Transverse colon (tissue), 4 donors: ENCODE measurements at regions not wholly inside any gene's neighbourhood (a gene's known extent, or its start where the extent isn't known, plus 50 kb on each side); places are given as distances from the start of the nearest gene placed in this dataset.
A peak's percentile ranks its signal among the peaks of the same experiment; 100 is the strongest.
"Not testable (repeated sequence)": the region's sequence is repeated elsewhere in the genome, so short reads cannot be mapped to it uniquely, and the experiment has no call there.

Experiments
- DNase-seq: peaks from one replicate; pipeline ENCODE4 v3.0.0-alpha.2; 2019
- H3K27ac ChIP-seq, 4 donors: fragments of 200-600 bp; sonication (generic); 2 replicates each; pipeline ENCODE4 v1.5.1; 2016 to 2018; ENCODE audit warnings: inconsistent platforms in 4 of 4
- H3K27me3 ChIP-seq: fragments of 200-600 bp; sonication (generic); 2 replicates; pipeline ENCODE4 v1.5.1; 2017; ENCODE audit warnings: inconsistent platforms
- H3K36me3 ChIP-seq, 4 donors: fragments of 200-600 bp; sonication (generic); 2 replicates each; pipeline ENCODE4 v1.5.1; 2017 to 2019; ENCODE audit warnings: inconsistent platforms in 4 of 4
- H3K4me1 ChIP-seq, 4 donors: fragments of 200-600 bp; sonication (generic); 2 replicates each; pipeline ENCODE4 v1.5.1; 2017 to 2020; ENCODE audit warnings: inconsistent platforms in 4 of 4
- H3K4me3 ChIP-seq, 4 donors: fragments of 200-600 bp; sonication (generic); 1 replicate in 1 of 4; 2 replicates in 3 of 4; pipeline versions ENCODE4 v1.5.1 to v1.6.1; 2017 to 2019; ENCODE audit warnings: inconsistent platforms in 4 of 4
- H3K9me3 ChIP-seq, 2 donors: fragments of 200-600 bp; sonication (generic); 2 replicates each; pipeline ENCODE4 v1.5.1; 2017 to 2019; ENCODE audit warnings: inconsistent platforms in 2 of 2
- CTCF ChIP-seq, 5 experiments: fragments of 200-600 bp in 3 of 5; fragments of 450-650 bp in 2 of 5; sonication (generic) in 3 of 5; IDR thresholded peaks; 1 replicate in 2 of 5; 2 replicates in 3 of 5; pipeline ENCODE4 v1.5.1; 2016 to 2017; ENCODE audit warnings: antibody characterized with exemption in 5 of 5, inconsistent platforms in 3 of 5, mild to moderate bottlenecking in 2 of 5, moderate library complexity in 1 of 5
- EP300 ChIP-seq: sonication (generic); formaldehyde crosslinking; IDR thresholded peaks from one replicate; pipeline ENCODE4 v1.6.1; 2017; ENCODE audit warnings: antibody characterized with exemption, low read depth
- POLR2A ChIP-seq: fragments of 450-650 bp; IDR thresholded peaks from one replicate; pipeline ENCODE4 v1.6.1; 2016; ENCODE audit warnings: antibody characterized with exemption, mild to moderate bottlenecking, moderate library complexity
- POLR2AphosphoS5 ChIP-seq, 3 donors: sonication (generic); formaldehyde crosslinking; IDR thresholded peaks; one replicate each; pipeline ENCODE4 v1.6.1; 2016; ENCODE audit warnings: antibody characterized with exemption in 3 of 3
- WGBS, 2 donors: methylation state at CpG; one replicate each; pipeline ENCODE4 v1.1.5; 2018; ENCODE audit warnings: low coverage in 1 of 2; 5-methylcytosine and 5-hydroxymethylcytosine counted together
- in situ Hi-C, 4 donors: fragments of 200-750 bp; cut with MboI; loops; one replicate each; pipeline versions ENCODE4 v1.15.0 to v1.15.1; 2017; ENCODE audit warnings: low sequenced_read_pairs in 3 of 4, low pct_ligation_motif_present in 1 of 4, low pct_unique_long_range_greater_than_20kb in 1 of 4
- intact Hi-C: fragments of 100-400 bp; cut with DNase I; formaldehyde crosslinking; loops from one replicate; pipeline ENCODE4 v1.15.1; 2023; ENCODE audit warnings: low total_unique reads

- in situ Hi-C loops: no loop called here
- TF ChIP-seq POLR2AphosphoS5 (IDR thresholded peaks at IDR 0.05): no peak
- no peak for TF ChIP-seq EP300
- no peak for TF ChIP-seq POLR2A
- no peak for TF ChIP-seq CTCF (IDR thresholded peaks at IDR 0.05)
- WGBS, 2 donors: 0% methylated on average over 1 of the region's 1 CpG
- H3K9me3 ChIP-seq: no peaks in the 10 kb centered on the region
- no peaks in the 10 kb centered on the region for H3K27me3 ChIP-seq
- no peak overlapping the region for H3K4me3 ChIP-seq
- no peaks in the 10 kb centered on the region for H3K4me1 ChIP-seq
- intact Hi-C loops: no loop called here
- no peaks in the 10 kb centered on the region for H3K36me3 ChIP-seq
- no peak for DNase-seq
- peak overlapping the region in 2 of 4 donors; percentile 16 to 18 for H3K27ac ChIP-seq
These were observed 84.1 kb downstream of the RGS2 start for GRCh38 chr1:192892934-192893333.

GRCh38 chr1:192895487-192895886 lies 86.6 kb downstream of the RGS2 start:
- H3K36me3 ChIP-seq, intact Hi-C loops, DNase-seq, in situ Hi-C loops, H3K27ac ChIP-seq, H3K27me3 ChIP-seq, H3K4me1 ChIP-seq, H3K9me3 ChIP-seq, H3K4me3 ChIP-seq: not testable (repeated sequence)
- 98 to 100% methylated on average over 4 to 10 of the region's 10 CpGs for WGBS, 2 donors

- H3K27me3 ChIP-seq: no peaks in the 10 kb centered on the region
- no peaks in the 10 kb centered on the region for H3K9me3 ChIP-seq
- TF ChIP-seq POLR2A: no peak
- no peak for TF ChIP-seq EP300
- TF ChIP-seq CTCF (IDR thresholded peaks at IDR 0.05): no peak
- TF ChIP-seq POLR2AphosphoS5 (IDR thresholded peaks at IDR 0.05): no peak
- in situ Hi-C loops: no loop called here
- no peak overlapping the region for H3K4me3 ChIP-seq
- no peak overlapping the region for H3K27ac ChIP-seq
- DNase-seq: no peak
- H3K4me1 ChIP-seq: no peaks in the 10 kb centered on the region
- no peaks in the 10 kb centered on the region for H3K36me3 ChIP-seq
- intact Hi-C loops: no loop called here
These were observed 87.5 kb downstream of the RGS2 start for GRCh38 chr1:192896376-192896775.

- peaks cover 0 to 2% (median 0%) of the 10 kb centered on the region in 4 donors for H3K4me1 ChIP-seq
- H3K27ac ChIP-seq: no peak overlapping the region
- no peaks in the 10 kb centered on the region for H3K9me3 ChIP-seq
- no peaks in the 10 kb centered on the region for H3K36me3 ChIP-seq
- H3K4me3 ChIP-seq: no peak overlapping the region
- H3K27me3 ChIP-seq: no peaks in the 10 kb centered on the region
- intact Hi-C loops: loop anchor here (10.0 kb wide), 1 partner anchor 97 kb away; the partner anchor contains the start of gene RGS2
- DNase-seq: no peak
- no peak for TF ChIP-seq POLR2A
- TF ChIP-seq CTCF (IDR thresholded peaks at IDR 0.05): no peak
- TF ChIP-seq POLR2AphosphoS5 (IDR thresholded peaks at IDR 0.05): no peak
- TF ChIP-seq EP300: no peak
- in situ Hi-C loops: loop anchor here in 1 of 4 donors (25.0 kb wide), 1 partner anchor 414 kb away; no protein-coding TSS in a partner anchor
- 0 to 61% methylated on average over 1 of the region's 1 CpG for WGBS, 2 donors
These were observed 92.7 kb downstream of the RGS2 start for GRCh38 chr1:192901500-192901899.

- Histone ChIP-seq H3K27me3 (no peaks in the 10 kb centered on the region), H3K9me3 (no peaks in the 10 kb centered on the region), H3K4me1 (peaks cover 0 to 4% (median 1%) of the 10 kb centered on the region in 4 donors), H3K4me3 (no peak overlapping the region), H3K36me3 (no peaks in the 10 kb centered on the region), H3K27ac (peak overlapping the region in 3 of 4 donors; percentile 69 to 78 (median 74))
- in situ Hi-C loops (loop anchor here in 1 of 4 donors (25.0 kb wide), 1 partner anchor 416 kb away; no protein-coding TSS in a partner anchor), intact Hi-C loops (loop anchor here (10.0 kb wide), 1 partner anchor 98 kb away; the partner anchor contains the start of gene RGS2)
- WGBS, 2 donors: 43 to 60% methylated on average over 1 to 5 of the region's 5 CpGs
- DNase-seq: no peak
- no peak for TF ChIP-seq CTCF (IDR thresholded peaks at IDR 0.05)
- TF ChIP-seq POLR2A: no peak
- no peak for TF ChIP-seq EP300
- no peak for TF ChIP-seq POLR2AphosphoS5 (IDR thresholded peaks at IDR 0.05)
These were observed 94.3 kb downstream of the RGS2 start for GRCh38 chr1:192903142-192903541.
